GM19397 (cell line): ENCODE measurements at regions not wholly inside any gene's neighbourhood (a gene's known extent, or its start where the extent isn't known, plus 50 kb on each side); places are given as distances from the start of the nearest gene placed in this dataset.

ENCODE experiments used
- ATAC-seq: cut with Tn5 transposase; IDR thresholded peaks from one replicate; pipeline ENCODE4 v1.9.1; 2021; ENCODE audit warnings: mild to moderate bottlenecking, moderate library complexity; ENCODE audit not compliant: unreplicated experiment

GRCh38 chr5:52710310-52710971 is 77.3 kb upstream of the ITGA1 start:
- ATAC-seq: peak; percentile 60

GRCh38 chr5:52710972-52711596 is 76.6 kb upstream of the ITGA1 start:
- no peak for ATAC-seq

GRCh38 chr5:52712354-52712753 is 75.4 kb upstream of the ITGA1 start:
- no peak for ATAC-seq

GRCh38 chr5:52725065-52725746 is 62.5 kb upstream of the ITGA1 start:
- peak; percentile 86 for ATAC-seq

GRCh38 chr5:52725808-52726207 is 61.9 kb upstream of the ITGA1 start:
- peak; percentile 13 for ATAC-seq

GRCh38 chr5:52727020-52727419 is 60.7 kb upstream of the ITGA1 start:
- ATAC-seq: no peak

- no peak for ATAC-seq
These were observed 60.1 kb upstream of the ITGA1 start for GRCh38 chr5:52727576-52727975.

- no peak for ATAC-seq
These were observed 59.5 kb upstream of the ITGA1 start for GRCh38 chr5:52728224-52728623.

GRCh38 chr5:52728686-52729085 is 59.0 kb upstream of the ITGA1 start:
- ATAC-seq: no peak

- ATAC-seq: no peak
These were observed 56.3 kb upstream of the ITGA1 start for GRCh38 chr5:52731274-52732027.

- no peak for ATAC-seq
These were observed 53.2 kb upstream of the ITGA1 start for GRCh38 chr5:52734557-52734956.

GRCh38 chr5:52735139-52735538 is 52.6 kb upstream of the ITGA1 start:
- ATAC-seq: no peak
